PFSK-1 (cell line): ENCODE measurements at regions not wholly inside any gene's neighbourhood (a gene's known extent, or its start where the extent isn't known, plus 50 kb on each side); places are given as distances from the start of the nearest gene placed in this dataset.

Experiments
- POLR2AphosphoS5 ChIP-seq: IDR thresholded peaks from 2 replicates; pipeline ENCODE4 v1.6.1; 2012; ENCODE audit warnings: low read depth, mild to moderate bottlenecking, control low read depth, low read length, moderate library complexity
- TAF1 ChIP-seq: IDR thresholded peaks from 2 replicates; pipeline ENCODE4 v1.6.1; 2012; ENCODE audit warnings: low read length, control low read depth, borderline replicate concordance; ENCODE audit not compliant: insufficient read depth

GRCh38 chr5:125093776-125094175, 347.3 kb upstream of the ZNF608 start:
- no peak for TF ChIP-seq POLR2AphosphoS5
- TF ChIP-seq TAF1: no peak
